Kidney (tissue), 13 donors: ENCODE measurements at regions not wholly inside any gene's neighbourhood (a gene's known extent, or its start where the extent isn't known, plus 50 kb on each side); places are given as distances from the start of the nearest gene placed in this dataset.

Source experiments
- DNase-seq, 5 donors: peaks; one replicate each; pipeline ENCODE4 v3.0.0-alpha.2; 2013 to 2020
- FAIRE-seq: peaks from 2 replicates; lab custom pipeline; 2012; peaks lifted over from hg19 to GRCh38; lab: Jason Lieb, UNC
- H3K27ac ChIP-seq, 2 donors: one replicate each; pipeline ENCODE4 v1.7.0; 2013; ENCODE audit warnings: low read depth in 2 of 2, low read length in 2 of 2, inconsistent platforms in 1 of 2
- H3K27me3 ChIP-seq: one replicate; pipeline ENCODE4 v1.7.1; 2013; ENCODE audit warnings: low read length, inconsistent platforms; ENCODE audit not compliant: control insufficient read depth, insufficient read depth
- H3K36me3 ChIP-seq, 3 donors: one replicate each; pipeline versions ENCODE4 v1.7.0 to v1.7.1; 2013; ENCODE audit warnings: low read length in 3 of 3, control low read depth in 1 of 3, inconsistent platforms in 1 of 3; ENCODE audit not compliant: insufficient read depth in 3 of 3, control insufficient read depth in 2 of 3
- H3K4me1 ChIP-seq, 3 donors: one replicate each; pipeline versions ENCODE4 v1.7.0 to v1.7.1; 2013; ENCODE audit warnings: low read length in 3 of 3, inconsistent platforms in 1 of 3, low read depth in 1 of 3; ENCODE audit not compliant: control insufficient read depth in 2 of 3, insufficient read depth in 2 of 3
- H3K4me3 ChIP-seq, 3 donors: one replicate each; pipeline versions ENCODE4 v1.7.0 to v1.8.1; 2013; ENCODE audit warnings: low read length in 3 of 3, control low read depth in 1 of 3, inconsistent platforms in 1 of 3
- H3K9ac ChIP-seq, 3 donors: one replicate each; pipeline versions ENCODE4 v1.7.0 to v1.7.1; 2013; ENCODE audit warnings: low read length in 3 of 3, control low read depth in 1 of 3, inconsistent platforms in 1 of 3
- H3K9me3 ChIP-seq, 3 donors: one replicate each; pipeline versions ENCODE4 v1.7.0 to v1.7.1; 2013; ENCODE audit warnings: low read length in 3 of 3, control low read depth in 1 of 3, inconsistent platforms in 1 of 3; ENCODE audit not compliant: control insufficient read depth in 2 of 3, insufficient read depth in 1 of 3
- CTCF ChIP-seq: IDR thresholded peaks from 3 replicates; pipeline ENCODE4 v1.5.1; 2012; ENCODE audit warnings: mild to moderate bottlenecking, moderate library complexity, borderline replicate concordance; ENCODE audit not compliant: insufficient read depth; ENCODE audit errors: extremely low read depth
- intact Hi-C: fragments of 100-400 bp; cut with DNase I; formaldehyde crosslinking; loops from one replicate; pipeline ENCODE4 v1.11.1; 2022
- donor health status: control.
- donor health status: control.
- donor health status: control.
- donor health status: control.
- donor health status: control.
- donor health status: DM: yes; HTN: yes; CAD: no.
- donor health status: Normal renal cell carcinoma (clear cell type).

GRCh38 chr3:4042070-4042469, 242.8 kb downstream of the LRRN1 start:
- intact Hi-C loops = no loop called here
- H3K27ac ChIP-seq = no peak overlapping the region
- no peak for DNase-seq
- no peak for TF ChIP-seq CTCF
- H3K4me3 ChIP-seq = no peak overlapping the region
- FAIRE-seq = no peak
- no peaks in the 10 kb centered on the region for H3K27me3 ChIP-seq
- H3K9me3 ChIP-seq = no peaks in the 10 kb centered on the region
- no peak overlapping the region for H3K9ac ChIP-seq
- no peaks in the 10 kb centered on the region for H3K4me1 ChIP-seq
- H3K36me3 ChIP-seq = no peaks in the 10 kb centered on the region

- FAIRE-seq (no peak), DNase-seq (no peak)
- Histone ChIP-seq H3K9ac (no peak overlapping the region), H3K4me3 (no peak overlapping the region), H3K4me1 (no peaks in the 10 kb centered on the region), H3K36me3 (no peaks in the 10 kb centered on the region), H3K9me3 (no peaks in the 10 kb centered on the region), H3K27ac (no peak overlapping the region), H3K27me3 (no peaks in the 10 kb centered on the region)
- intact Hi-C loops = no loop called here
- no peak for TF ChIP-seq CTCF
Observed at GRCh38 chr3:4042869-4043268, 243.6 kb downstream of the LRRN1 start.

GRCh38 chr3:4043867-4044575, 244.8 kb downstream of the LRRN1 start:
- FAIRE-seq = no peak
- no peak for TF ChIP-seq CTCF
- Histone ChIP-seq H3K9me3 (no peaks in the 10 kb centered on the region), H3K36me3 (no peaks in the 10 kb centered on the region), H3K9ac (no peak overlapping the region), H3K27me3 (no peaks in the 10 kb centered on the region), H3K4me3 (no peak overlapping the region), H3K27ac (no peak overlapping the region), H3K4me1 (no peaks in the 10 kb centered on the region)
- no peak for DNase-seq
- intact Hi-C loops = no loop called here

GRCh38 chr3:4044619-4045018, 245.4 kb downstream of the LRRN1 start:
- no peak overlapping the region for H3K27ac ChIP-seq
- no peak for DNase-seq
- H3K9me3 ChIP-seq = no peaks in the 10 kb centered on the region
- H3K4me1 ChIP-seq = no peaks in the 10 kb centered on the region
- no peak for FAIRE-seq
- no peak overlapping the region for H3K4me3 ChIP-seq
- H3K9ac ChIP-seq = no peak overlapping the region
- H3K36me3 ChIP-seq = no peaks in the 10 kb centered on the region
- H3K27me3 ChIP-seq = no peaks in the 10 kb centered on the region
- TF ChIP-seq CTCF = no peak
- intact Hi-C loops = no loop called here
